DMS79 (cell line): ENCODE measurements at regions not wholly inside any gene's neighbourhood (a gene's known extent, or its start where the extent isn't known, plus 50 kb on each side); places are given as distances from the start of the nearest gene placed in this dataset.

ENCODE experiments used
- DNase-seq: peaks from one replicate; lab custom pipeline; 2025; lab: John Stamatoyannopoulos, UW

GRCh38 chr4:82031376-82031927 is 342.3 kb downstream of the HNRNPD start:
- DNase-seq: no peak

- no peak for DNase-seq
Measured at GRCh38 chr4:82017680-82018079, 356.1 kb downstream of the HNRNPD start.

- no peak for DNase-seq
Measured at GRCh38 chr4:82005158-82005557, 368.6 kb downstream of the HNRNPD start.

GRCh38 chr4:81997313-81997712 is 376.5 kb downstream of the HNRNPD start:
- no peak for DNase-seq

- no peak for DNase-seq
Measured at GRCh38 chr4:81990898-81991297, 382.9 kb downstream of the HNRNPD start.

GRCh38 chr4:81990211-81990610 is 383.6 kb downstream of the HNRNPD start:
- no peak for DNase-seq

GRCh38 chr4:81989202-81989601 is 384.6 kb downstream of the HNRNPD start:
- DNase-seq: no peak

- no peak for DNase-seq
Measured at GRCh38 chr4:81988178-81988577, 385.6 kb downstream of the HNRNPD start.

GRCh38 chr4:81984746-81985145 is 389.0 kb downstream of the HNRNPD start:
- DNase-seq: no peak

GRCh38 chr4:81982846-81983540 is 390.8 kb downstream of the HNRNPD start:
- no peak for DNase-seq

- no peak for DNase-seq
Measured at GRCh38 chr4:81981218-81981617, 392.6 kb downstream of the HNRNPD start.

GRCh38 chr4:81974523-81974922 is 399.3 kb downstream of the HNRNPD start:
- no peak for DNase-seq

GRCh38 chr4:81971637-81972381 is 402.0 kb downstream of the HNRNPD start:
- DNase-seq: no peak

GRCh38 chr4:81971061-81971460 is 402.7 kb downstream of the HNRNPD start:
- no peak for DNase-seq

- DNase-seq: no peak
Measured at GRCh38 chr4:81970454-81970853, 403.3 kb downstream of the HNRNPD start.

- DNase-seq: no peak
Measured at GRCh38 chr4:81966676-81967075, 407.1 kb downstream of the HNRNPD start.

- no peak for DNase-seq
Measured at GRCh38 chr4:81965911-81966310, 407.9 kb downstream of the HNRNPD start.

- DNase-seq: no peak
Measured at GRCh38 chr4:81965454-81965853, 408.3 kb downstream of the HNRNPD start.

GRCh38 chr4:81963763-81964020 is 410.1 kb downstream of the HNRNPD start:
- DNase-seq: no peak

GRCh38 chr4:81963015-81963762 is 410.6 kb downstream of the HNRNPD start:
- no peak for DNase-seq

GRCh38 chr4:81960961-81961360 is 412.8 kb downstream of the HNRNPD start:
- no peak for DNase-seq

- no peak for DNase-seq
Measured at GRCh38 chr4:81954271-81954670, 419.5 kb downstream of the HNRNPD start.

GRCh38 chr4:81951891-81952455 is 421.8 kb downstream of the HNRNPD start:
- no peak for DNase-seq
